ELR (cell line): ENCODE measurements at regions not wholly inside any gene's neighbourhood (a gene's known extent, or its start where the extent isn't known, plus 50 kb on each side); places are given as distances from the start of the nearest gene placed in this dataset.
"Not testable (repeated sequence)": the region's sequence is repeated elsewhere in the genome, so short reads cannot be mapped to it uniquely, and the experiment has no call there.

ENCODE experiments used
- DNase-seq: peaks from one replicate; pipeline ENCODE4 v3.0.0-alpha.2; 2015; ENCODE audit warnings: low read depth

DNA sequence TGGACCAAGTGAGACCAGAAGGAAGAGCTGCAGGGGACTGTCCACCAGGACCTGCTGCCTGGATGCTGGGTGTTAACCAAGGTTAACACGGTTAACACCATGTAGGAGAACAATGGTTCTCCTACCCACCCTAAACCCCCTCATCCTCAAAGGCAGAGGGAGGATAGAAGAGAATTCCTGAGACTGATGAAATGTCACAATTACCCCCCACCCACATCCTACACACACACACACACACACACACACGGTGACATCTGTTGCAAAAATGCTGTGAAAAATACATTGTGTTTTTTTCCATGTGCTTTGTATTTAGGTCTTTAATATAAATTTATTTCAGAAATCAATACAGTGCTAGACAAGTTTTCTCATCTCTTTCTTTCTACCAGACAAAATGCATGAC is 113.9 kb upstream of the HES1 start:
- no peak for DNase-seq

DNA sequence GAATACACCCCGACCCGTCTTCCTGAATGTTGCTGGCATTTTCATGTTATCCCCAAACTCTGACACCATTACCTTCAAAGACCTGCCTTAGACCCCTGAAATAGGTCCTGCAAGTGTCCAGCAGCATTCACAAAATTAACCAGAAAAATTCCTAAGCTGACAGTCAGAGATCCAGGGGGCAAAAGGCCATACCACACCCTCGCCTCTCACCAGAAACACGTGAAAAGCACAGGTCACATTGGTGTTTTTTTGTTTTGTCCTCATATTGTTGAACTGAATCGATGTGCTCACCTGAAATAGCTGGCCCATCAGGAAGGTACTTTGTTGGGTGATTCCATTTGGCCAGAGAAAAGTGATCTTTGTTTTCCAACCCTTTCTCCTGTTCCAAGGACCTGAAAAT is 113.1 kb upstream of the HES1 start:
- no peak for DNase-seq

DNA sequence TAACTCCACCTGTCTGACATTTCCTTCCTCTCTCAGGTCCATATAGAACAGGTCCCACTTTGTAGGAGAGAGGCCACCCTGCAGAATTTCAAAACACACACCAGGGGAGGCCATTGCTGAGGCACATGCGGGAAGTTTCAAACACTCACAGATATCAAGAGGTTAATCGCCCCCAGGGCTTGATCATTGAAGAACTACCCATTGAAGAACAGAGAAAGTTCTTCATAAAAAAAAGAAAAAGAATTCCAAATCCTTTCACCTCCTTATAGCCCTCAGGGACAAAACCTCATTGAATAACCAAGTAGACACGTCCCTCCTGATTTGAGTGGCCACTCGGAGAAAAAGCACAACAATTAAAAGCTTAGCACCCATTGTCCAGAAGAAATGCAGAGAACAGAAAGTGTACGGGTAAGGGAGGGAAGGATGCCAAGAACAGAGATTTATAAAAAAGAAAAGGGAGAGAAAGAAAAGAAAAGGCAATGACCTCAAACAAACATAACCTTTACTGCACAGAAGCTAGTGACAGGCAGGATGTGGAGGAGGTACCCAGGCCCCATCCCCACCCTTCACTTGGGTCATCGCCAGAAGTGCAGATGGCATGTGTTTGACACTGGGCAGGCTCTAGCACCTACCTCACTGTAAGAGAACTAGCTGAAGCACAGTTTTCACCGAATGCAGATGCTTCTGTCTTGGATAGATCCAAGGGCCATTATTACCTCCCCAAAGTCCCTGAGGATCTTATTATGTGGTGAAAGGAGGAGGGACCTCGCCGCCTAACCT is 112.3 kb upstream of the HES1 start:
- DNase-seq: no peak

DNA sequence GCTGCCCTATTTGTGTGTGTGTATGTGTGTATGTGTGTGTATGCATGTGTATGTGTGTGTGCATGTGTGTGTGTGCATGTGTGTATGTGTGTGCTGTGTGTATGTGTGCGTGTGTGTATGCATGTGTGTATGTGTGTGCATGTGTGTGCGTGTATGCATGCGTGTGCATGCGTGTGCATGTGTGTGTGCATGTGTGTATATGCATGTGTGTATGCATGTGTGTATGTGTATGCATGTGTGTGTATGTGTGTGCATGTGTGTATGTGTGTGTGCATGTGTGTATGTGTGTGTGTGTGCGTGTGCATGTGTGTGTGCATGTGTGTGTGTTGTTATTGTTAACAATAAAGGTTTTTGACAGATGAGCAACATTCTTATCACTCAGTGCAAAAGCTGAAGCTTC is 110.8 kb upstream of the HES1 start:
- no peak for DNase-seq

DNA sequence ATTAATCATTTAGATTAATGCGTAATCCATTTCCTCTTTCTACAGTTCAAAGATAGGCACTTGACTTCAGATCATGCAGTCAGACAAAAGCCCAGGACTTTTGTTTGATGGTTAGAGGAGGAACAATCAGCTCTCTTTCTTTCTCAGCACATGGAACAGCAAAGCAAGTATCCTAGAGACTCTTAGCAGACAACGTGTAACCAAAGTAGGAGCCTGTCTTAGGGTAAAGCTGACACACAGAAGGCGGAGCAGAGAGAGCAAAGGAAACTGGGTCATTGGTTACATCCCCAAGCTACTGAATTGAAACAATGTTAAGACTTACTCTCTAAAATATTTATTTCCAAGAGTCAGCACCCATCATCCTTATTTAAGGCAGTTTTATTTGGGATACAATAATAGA is 110.0 kb upstream of the HES1 start:
- DNase-seq: no peak

DNA sequence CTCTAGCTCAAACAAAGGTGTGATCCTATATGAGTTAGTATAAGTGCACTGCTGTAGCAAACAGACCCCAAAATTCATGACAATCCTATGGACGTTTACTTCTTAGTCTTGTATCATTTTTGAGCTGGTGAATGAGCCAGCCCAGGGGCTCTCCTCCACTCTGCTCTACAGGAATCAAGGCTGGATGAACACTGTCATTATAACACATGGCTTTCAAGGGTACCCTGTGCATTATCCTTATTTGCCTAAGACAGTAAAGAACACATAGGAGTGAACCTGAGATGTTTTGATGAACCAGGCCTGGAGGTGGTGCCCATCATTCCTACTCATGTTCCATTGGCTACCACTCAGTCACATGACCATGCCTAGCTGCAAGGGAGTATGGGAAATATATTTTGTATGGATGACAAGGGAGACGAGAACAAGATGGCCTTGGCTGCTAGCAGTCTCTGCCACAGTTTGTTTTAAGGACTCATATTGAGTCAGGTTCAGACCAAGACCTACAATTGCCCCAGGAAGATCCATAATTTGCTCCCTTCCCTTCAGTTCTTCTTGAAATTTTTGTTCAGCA is 107.4 kb upstream of the HES1 start:
- DNase-seq: no peak

DNA sequence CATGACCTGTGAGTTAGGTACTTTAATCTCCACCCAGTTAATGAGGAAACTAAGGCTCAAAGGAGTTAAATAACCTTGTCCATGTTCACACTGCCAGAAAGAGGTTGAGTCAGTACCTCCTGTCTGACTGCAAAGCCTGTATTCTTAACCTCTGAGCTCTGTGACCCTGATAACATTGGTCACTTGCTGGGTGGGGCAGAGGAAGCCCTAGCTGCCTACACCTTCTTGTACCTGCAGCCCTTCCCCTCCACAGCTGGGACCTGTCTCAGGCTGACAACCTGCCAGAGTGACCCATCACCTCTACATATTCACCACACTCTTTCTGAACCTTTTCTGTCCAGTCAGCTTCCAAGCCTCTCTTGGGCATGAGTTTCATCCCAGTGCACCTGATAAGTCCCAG is 106.1 kb upstream of the HES1 start:
- DNase-seq: no peak

DNA sequence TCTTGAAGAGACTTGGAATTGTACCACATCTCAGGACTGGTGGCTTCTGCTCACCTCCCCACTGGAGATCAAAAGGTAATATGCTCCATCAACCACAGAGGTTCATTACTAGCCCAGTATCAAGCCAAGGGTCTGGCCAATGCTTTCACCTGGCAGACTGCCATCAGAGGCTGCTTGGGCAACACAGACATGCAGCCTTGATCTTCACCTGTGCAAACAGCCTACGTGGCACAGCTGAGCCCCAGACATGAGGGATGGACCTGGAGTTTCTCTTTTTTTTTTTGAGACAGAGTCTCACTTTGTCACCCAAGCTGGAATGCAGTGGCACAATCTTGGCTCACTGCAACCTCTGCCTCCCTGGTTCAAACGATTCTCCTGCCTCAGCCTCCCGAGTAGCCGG is 105.6 kb upstream of the HES1 start:
- DNase-seq: no peak

DNA sequence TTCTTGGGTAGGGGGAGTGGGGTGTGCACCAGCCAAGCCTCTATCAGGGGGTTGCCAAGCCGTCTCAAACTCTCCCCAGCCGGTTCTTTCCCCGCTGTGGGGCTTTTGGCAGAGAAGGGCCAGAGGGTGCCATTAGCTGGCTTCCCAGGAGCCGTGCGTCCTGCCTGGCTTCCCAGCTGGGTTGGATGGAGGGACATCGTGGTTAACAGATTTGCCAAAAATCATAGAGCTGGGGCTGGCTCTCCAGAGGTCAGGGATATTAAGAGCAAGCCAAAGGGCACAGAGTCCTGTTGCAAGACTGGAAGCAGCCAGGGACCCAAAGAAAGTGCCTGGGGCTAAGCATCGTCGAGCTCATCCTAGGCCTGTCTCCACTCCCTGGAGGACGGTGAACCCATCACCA is 104.6 kb upstream of the HES1 start:
- DNase-seq: no peak

DNA sequence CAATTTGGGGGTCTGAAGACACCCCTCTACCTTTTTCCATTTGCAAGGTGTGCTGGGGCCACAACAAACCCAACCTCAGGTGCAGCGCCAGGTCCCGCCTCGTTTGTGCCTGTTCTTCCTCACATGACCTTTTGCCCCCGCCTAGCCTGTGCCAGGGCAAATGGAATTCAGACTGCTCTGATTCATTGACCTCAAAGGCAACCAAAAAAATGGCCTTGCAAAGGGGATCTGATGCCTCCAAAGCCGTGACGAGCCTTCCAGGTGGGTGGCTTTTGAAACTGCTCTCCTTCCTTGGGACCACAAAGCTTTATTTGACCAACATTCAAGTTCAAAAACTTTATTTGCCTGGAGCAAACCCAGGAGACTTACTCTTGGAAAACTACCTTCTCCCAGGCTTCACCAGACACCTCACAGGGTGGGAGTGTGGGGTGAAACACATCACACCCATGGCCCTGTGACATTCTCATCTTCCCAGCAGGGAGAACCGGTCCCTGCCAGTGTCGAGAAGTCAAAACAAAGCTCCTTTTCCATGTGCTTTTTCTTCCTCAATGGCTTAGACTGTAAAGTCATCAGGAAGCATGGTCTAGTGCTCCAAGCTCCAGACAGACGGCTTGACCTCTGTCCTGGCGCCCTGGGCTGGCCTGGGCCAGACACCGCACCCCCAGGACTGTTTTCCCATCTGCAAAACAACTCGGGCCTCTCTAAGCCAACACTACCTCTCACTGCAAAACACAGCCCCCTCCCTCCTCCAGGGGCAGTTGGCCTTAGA is 103.9 kb upstream of the HES1 start:
- DNase-seq: no peak

DNA sequence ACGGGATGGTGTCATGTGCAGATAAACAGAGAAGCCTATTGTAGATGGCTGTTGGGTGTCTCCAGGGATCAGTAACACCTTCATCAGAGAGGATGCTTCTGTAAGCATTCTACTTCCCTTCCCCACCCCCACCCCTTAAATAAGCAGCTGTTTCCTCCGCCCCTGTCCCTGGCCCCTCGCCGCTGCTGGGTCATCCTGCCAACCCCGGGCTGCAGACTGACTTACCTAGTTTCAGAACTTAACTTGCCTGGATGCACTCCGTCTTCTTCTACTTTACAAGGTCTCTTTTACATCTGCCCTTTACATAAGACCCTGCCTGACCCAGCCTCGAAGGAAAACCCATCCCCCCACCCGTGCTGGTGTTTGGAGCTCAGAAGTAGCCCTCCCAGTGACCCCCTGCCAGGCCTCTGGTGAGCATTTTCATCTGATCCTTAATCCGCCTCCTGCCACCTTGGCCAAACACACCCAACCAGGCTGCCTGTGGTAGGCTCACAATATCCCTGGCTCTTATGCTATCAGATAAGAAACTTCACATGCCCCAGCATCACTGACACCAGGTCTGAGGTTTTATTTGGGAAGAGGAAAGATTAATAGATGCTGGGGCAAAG is 103.0 kb upstream of the HES1 start:
- DNase-seq: no peak

DNA sequence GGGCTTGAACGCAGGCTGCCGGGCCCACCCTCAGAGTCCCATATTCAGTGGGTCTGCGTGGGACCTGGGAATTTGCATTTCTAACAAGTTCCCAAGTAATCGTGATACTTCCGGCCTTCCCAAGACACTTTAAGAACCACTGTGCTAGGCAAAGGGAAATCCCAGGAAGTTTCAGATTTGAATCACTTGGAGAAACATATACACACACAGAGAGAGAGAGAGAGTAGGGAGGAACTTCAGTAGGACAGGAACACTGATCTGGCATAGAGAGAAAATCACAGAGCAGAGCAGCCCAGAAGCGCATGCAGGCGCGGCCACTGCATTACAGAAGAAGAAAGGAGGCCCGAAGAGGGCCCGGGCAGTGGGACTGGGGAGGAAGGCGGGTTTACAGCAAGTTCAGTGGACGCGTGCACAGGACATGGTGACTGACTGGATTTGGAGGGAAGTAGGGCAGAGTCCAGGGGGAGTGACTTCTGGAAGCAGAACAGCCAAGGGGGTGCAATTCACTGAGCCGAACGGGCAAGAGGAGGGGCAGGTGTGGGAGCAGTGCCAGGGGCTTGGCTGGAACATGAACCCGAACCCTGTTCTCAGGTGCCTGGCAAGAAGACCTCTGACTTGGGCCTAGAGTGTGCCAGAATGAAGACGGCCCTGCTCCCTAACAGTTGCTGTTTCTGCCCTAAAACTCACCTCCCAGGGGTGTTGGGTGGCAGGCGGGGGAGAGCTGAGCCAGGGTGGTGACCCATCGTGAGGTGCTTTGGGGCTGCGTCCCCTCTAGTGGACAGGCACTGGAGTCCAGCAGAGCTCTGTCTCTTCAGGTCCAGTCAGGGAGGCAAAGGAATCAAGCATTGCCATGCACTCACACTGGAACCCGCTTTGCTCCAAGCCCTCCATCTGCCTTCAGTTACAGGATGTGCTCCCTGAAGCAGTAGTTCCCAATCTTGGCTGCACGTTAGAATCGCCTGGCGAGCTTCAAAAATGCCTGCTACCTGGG is 101.3 kb upstream of the HES1 start:
- no peak for DNase-seq

DNA sequence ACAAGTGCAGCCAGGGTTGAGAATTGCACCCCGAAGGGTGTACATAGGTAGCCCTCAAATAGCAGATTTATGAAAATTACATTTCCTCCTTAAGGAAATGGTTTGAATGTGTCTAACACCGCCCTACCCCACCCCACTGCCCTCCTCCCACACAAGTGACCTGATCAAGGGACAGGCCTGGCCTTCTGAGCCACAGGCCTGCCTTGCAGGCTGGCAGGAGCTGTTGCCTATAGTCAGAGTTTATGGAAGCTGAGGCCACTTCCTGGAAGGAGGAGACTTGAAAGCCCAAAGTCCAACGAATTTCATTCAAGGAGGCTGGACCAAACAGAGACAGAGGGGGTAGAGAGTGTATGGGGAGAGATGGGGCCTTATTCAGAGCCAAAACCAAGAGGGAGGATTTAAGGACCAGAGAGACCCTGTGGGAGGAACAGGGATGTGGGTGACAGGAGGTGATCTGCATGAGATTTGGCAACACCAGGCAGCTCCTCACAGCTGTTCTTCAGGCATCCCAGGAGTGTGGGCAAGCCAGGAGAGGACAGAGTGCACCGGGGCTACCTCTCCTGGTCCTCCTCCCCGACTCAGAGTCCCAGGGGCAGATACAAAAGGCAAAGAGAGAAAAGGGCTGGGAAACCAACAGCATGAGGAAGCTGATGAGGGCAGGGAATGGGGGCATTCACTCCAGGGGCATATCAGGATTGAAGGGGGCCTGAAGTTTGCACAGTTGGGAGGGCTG is 100.4 kb upstream of the HES1 start:
- no peak for DNase-seq

DNA sequence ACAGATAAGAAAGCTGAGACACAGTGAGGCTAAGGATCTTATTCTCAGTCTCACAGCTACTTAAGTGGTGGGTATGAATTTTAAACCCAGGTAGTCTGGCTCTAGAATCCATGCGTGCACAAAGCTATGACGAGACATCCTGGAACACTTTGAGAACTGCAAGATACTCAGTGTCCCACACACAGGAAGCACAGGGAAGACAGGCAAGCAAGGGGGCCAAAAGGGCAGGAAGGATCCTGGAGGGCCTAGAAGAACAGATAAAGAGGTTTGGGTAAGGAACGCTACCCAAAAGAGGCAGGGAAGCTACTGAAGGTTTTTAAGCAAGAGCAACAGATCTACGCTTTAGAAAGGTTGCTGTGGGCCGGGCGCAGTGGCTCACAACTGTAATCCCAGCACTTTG is 99.1 kb upstream of the HES1 start:
- no peak for DNase-seq

DNA sequence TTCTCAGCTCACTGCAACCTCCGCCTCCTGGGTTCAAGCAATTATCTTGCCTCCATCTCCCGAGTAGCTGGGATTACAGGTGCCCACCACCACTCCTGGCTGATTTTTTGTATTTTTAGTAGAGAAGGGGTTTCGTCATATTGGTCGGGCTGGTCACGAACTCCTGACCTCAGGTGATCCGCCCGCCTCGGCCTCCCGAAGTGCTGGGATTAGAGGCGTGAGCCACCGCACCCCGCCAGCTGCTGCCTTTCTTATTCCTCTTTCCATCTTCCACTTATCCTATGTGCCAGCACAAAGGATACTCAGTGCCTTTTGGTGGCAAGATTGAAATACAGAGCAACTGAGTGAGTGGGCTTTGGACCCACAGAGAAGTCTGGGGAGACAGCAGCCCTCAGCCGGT is 97.6 kb upstream of the HES1 start:
- DNase-seq: not testable (repeated sequence)

DNA sequence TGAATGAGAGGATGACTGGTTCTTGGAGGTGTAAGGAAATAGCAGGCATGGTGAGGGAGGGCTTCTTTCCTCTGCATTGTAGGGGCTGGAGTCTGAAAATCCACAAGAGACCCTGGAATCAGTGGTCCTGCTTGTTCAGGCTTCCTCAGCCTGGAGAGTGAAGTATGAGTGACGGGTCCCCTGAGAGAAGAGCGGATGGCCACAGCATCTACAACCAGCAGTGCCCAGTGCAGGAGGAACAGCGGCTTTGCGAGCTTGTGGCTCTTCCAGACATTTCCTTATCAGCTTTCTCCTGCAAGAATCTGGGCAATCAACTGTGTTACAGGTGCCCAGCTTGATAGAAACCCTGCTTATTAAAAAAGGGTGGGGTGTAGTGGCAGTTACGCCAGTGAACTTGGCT is 97.0 kb upstream of the HES1 start:
- no peak for DNase-seq

DNA sequence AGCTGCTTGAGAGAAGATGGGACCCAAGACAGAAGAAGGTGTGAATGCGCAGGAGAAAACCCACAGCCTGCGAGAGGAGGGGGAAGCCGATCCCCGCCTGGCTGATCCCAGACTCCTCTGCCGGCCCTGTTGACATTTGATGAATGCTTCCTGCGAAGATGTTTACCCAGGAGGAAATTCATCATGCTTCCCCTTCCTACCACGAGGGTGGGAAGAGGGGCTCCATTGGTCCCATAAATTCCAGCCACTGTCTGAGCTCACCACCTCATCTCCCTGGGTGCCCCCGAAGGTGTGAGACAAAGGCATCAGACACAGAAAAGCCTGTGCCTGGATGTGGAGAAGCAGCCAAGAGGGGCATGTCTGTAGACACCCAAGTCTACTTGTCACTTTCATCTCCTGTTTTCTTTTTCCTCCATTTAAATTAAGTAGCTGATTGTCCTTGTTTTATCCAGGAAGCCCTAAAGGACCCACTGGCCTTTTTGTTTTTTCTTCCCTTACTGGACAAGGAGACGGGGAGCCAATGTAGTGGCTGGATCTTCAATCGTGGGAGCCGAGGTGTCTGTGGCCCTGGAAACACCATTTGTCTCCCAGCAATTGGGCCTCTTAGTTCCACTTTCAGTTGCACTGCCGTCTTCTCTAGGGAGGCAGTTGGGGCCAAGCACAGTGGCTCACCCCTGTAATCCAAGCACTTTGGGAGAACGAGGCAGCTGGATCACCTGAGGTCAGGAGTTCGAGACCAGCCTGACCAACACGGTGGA is 95.3 kb upstream of the HES1 start:
- DNase-seq: no peak

DNA sequence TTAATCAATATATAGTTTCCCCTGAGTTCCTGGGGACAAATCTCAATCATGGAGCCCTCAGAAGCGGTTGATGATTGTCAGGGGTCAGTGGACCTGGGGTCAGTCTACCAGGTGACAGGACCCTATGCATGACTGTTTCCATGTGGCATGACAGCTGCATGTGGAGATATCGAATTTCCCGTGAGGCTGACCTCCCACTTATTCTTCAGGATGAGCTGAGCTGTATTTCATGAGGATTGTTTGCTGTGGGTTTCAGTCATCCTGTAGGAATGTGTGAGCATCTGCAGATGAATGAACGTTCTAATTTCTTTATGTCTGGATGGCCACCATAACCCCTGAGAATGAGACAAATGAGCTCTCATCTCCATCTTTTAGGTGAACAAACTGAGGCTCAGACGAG is 93.0 kb upstream of the HES1 start:
- DNase-seq: peak; percentile 71

DNA sequence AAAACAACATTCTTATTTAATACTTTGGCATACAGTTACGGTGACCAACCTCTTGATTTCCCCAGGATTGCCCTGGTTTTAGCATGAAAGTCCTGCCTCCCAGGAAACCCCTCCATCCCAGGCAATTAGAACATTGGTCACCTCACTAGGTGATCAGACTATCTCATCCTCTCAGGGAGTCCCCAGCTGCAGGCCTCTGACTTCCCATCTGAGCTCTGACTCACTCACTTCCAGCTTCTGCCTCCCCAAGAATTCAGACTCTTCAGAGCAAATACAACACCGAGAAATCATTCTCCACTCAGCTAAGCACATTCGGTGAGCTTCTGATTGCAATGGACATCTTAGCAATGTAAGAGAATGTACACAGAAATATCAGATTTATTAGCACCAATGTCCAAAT is 92.4 kb upstream of the HES1 start:
- peak; percentile 59 for DNase-seq

DNA sequence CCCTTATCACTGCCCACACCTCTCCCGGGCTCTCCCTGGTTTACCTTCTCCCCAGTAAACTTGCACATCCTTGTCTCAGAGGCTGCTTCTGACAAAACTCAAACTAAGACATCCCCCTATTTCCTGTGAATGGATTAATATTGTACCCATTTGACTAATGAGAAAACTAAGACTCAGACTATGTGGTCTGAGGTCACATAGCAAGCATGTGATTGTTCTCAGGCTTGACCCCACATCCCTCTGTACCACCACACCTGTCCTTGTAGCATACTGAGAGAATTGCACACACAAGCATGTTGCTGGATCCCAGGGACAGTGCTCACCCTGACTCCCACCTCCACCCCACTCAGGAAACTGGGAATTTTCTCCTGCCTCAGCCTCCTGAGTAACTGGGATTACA is 90.7 kb upstream of the HES1 start:
- no peak for DNase-seq
